A549 (cell line): ENCODE measurements at regions not wholly inside any gene's neighbourhood (a gene's known extent, or its start where the extent isn't known, plus 50 kb on each side); places are given as distances from the start of the nearest gene placed in this dataset.

Experiments
- ATAC-seq, 2 experiments: fragments of 200-7000 bp in 1 of 2; fragments of >200 bp in 1 of 2; cut with Nextera tagmentation in 1 of 2; cut with Tn5 transposase in 1 of 2; 3 replicates each; pipeline versions ENCODE4 v1.8.0 to v1.9.1; 2018 to 2020; ENCODE audit warnings: mild to moderate bottlenecking in 1 of 2, moderate library complexity in 1 of 2
- CTCF ChIA-PET: fragments of 300-600 bp; sonication (Branson Sonifier 250); formaldehyde crosslinking; extraction: SDS; loops from one replicate; lab custom pipeline; 2021; ENCODE audit warnings: antibody characterized with exemption, inconsistent platforms; lab: Yijun Ruan, JAX
- POLR2A ChIA-PET: fragments of 350-600 bp; formaldehyde crosslinking; extraction: SDS; loops from one replicate; lab custom pipeline; 2021; ENCODE audit warnings: antibody characterized with exemption, inconsistent platforms; lab: Yijun Ruan, JAX
- DNase-seq, 2 experiments: peaks; one replicate each; pipeline versions ENCODE4 v3.0.0 to v3.0.0-alpha.2; 2011 to 2016; ENCODE audit warnings: low read depth in 1 of 2, low spot score in 1 of 2
- FAIRE-seq: peaks from 2 replicates; lab custom pipeline; 2011; peaks lifted over from hg19 to GRCh38; lab: Jason Lieb, UNC
- H3K27ac ChIP-seq, 2 experiments: fragments of >200 bp; sonication (Bioruptor Twin); formaldehyde crosslinking; 3 replicates each; pipeline ENCODE4 v1.5.1; 2016 to 2017
- H3K4me1 ChIP-seq: fragments of >200 bp; sonication (Bioruptor Twin); formaldehyde crosslinking; 3 replicates; pipeline ENCODE4 v1.6.1; 2016
- H3K4me2 ChIP-seq: fragments of >200 bp; sonication (Bioruptor Twin); formaldehyde crosslinking; 3 replicates; pipeline ENCODE4 v1.6.1; 2016
- H3K4me3 ChIP-seq: fragments of >200 bp; sonication (Bioruptor Twin); formaldehyde crosslinking; 3 replicates; pipeline ENCODE4 v1.5.1; 2016
- H3K9me3 ChIP-seq: fragments of >200 bp; sonication (Bioruptor Twin); formaldehyde crosslinking; 3 replicates; pipeline ENCODE4 v1.6.1; 2016
- BHLHE40 ChIP-seq: IDR thresholded peaks from 2 replicates; pipeline ENCODE4 v1.6.1; 2012; ENCODE audit warnings: low read depth, low read length, inconsistent platforms
- CBX2 ChIP-seq: fragments of 200-600 bp; sonication (generic); IDR thresholded peaks from 2 replicates; pipeline ENCODE4 v1.6.1; 2016; ENCODE audit warnings: low read depth, mild to moderate bottlenecking, borderline replicate concordance
- CBX8 ChIP-seq: fragments of 200-600 bp; sonication (generic); IDR thresholded peaks from 2 replicates; pipeline ENCODE4 v1.6.1; 2016
- CEBPB ChIP-seq, 2 experiments: fragments of >200 bp in 1 of 2; sonication (Bioruptor Twin) in 1 of 2; formaldehyde crosslinking in 1 of 2; IDR thresholded peaks; 2 replicates each; pipeline ENCODE4 v1.6.1; 2012 to 2016
- CHD2 ChIP-seq: fragments of 150-350 bp; IDR thresholded peaks from 2 replicates; pipeline ENCODE4 v1.6.1; 2014; ENCODE audit warnings: low read length; ENCODE audit not compliant: partially characterized antibody
- CHD4 ChIP-seq: fragments of 200-600 bp; sonication (generic); IDR thresholded peaks from 2 replicates; pipeline ENCODE4 v1.6.1; 2016; ENCODE audit warnings: antibody characterized with exemption, mild to moderate bottlenecking, borderline replicate concordance
- EHF ChIP-seq: fragments of 250-450 bp; sonication (Bioruptor Pico); IDR thresholded peaks from 2 replicates; pipeline ENCODE4 v1.5.0; 2020; ENCODE audit warnings: mild to moderate bottlenecking
- ESRRA ChIP-seq: fragments of 150-350 bp; IDR thresholded peaks from 2 replicates; pipeline ENCODE4 v1.6.1; 2014; ENCODE audit warnings: mild to moderate bottlenecking, low read length, borderline replicate concordance
- FOSB ChIP-seq: fragments of 250-450 bp; sonication (Bioruptor Pico); IDR thresholded peaks from 2 replicates; pipeline ENCODE4 v1.5.0; 2020; ENCODE audit warnings: mild to moderate bottlenecking, moderate library complexity
- HDAC2 ChIP-seq: fragments of 200-600 bp; sonication (generic); IDR thresholded peaks from 2 replicates; pipeline ENCODE4 v1.6.1; 2016
- HEYL ChIP-seq: fragments of 250-450 bp; sonication (Bioruptor Pico); IDR thresholded peaks from 2 replicates; pipeline ENCODE4 v1.8.0; 2021; ENCODE audit warnings: mild to moderate bottlenecking, moderate library complexity
- HOXA7 ChIP-seq: fragments of 250-450 bp; sonication (Bioruptor Pico); IDR thresholded peaks from 2 replicates; pipeline ENCODE4 v1.5.0; 2020; ENCODE audit warnings: mild to moderate bottlenecking, moderate library complexity
- HOXB13 ChIP-seq: fragments of 250-450 bp; sonication (Bioruptor Pico); IDR thresholded peaks from 2 replicates; pipeline ENCODE4 v1.5.0; 2020; ENCODE audit warnings: low read depth, mild to moderate bottlenecking, moderate library complexity
- KDM1A ChIP-seq: fragments of 200-600 bp; sonication (generic); IDR thresholded peaks from 2 replicates; pipeline ENCODE4 v1.6.1; 2016; ENCODE audit warnings: low read depth, mild to moderate bottlenecking
- MAFK ChIP-seq: fragments of 450-650 bp; IDR thresholded peaks from 2 replicates; pipeline ENCODE4 v1.6.1; 2014; ENCODE audit not compliant: partially characterized antibody
- MAZ ChIP-seq: fragments of 150-350 bp; IDR thresholded peaks from 2 replicates; pipeline ENCODE4 v1.6.1; 2014; ENCODE audit warnings: antibody characterized with exemption, low read depth, low read length, borderline replicate concordance
- MYC ChIP-seq: IDR thresholded peaks from 2 replicates; pipeline ENCODE4 v1.6.1; 2012; ENCODE audit warnings: mild to moderate bottlenecking, inconsistent platforms, low read length, improper control_type of control experiment, borderline replicate concordance
- NPAS2 ChIP-seq: fragments of 250-450 bp; sonication (Bioruptor Pico); IDR thresholded peaks from 2 replicates; pipeline ENCODE4 v1.8.0; 2022; ENCODE audit warnings: mild to moderate bottlenecking, moderate library complexity, borderline replicate concordance
- RCOR1 ChIP-seq: fragments of 150-350 bp; IDR thresholded peaks from 2 replicates; pipeline ENCODE4 v1.6.1; 2014; ENCODE audit warnings: antibody characterized with exemption, low read length, low read depth
- TFCP2L1 ChIP-seq: fragments of 250-450 bp; sonication (Bioruptor Pico); IDR thresholded peaks from 2 replicates; pipeline ENCODE4 v1.5.0; 2021; ENCODE audit warnings: mild to moderate bottlenecking
- TP53 ChIP-seq: fragments of 250-450 bp; sonication (Bioruptor Pico); IDR thresholded peaks from 2 replicates; pipeline ENCODE4 v1.5.0; 2021; ENCODE audit warnings: mild to moderate bottlenecking, moderate library complexity
- ZC3H11A ChIP-seq: fragments of 450-650 bp; IDR thresholded peaks from 2 replicates; pipeline ENCODE4 v1.6.1; 2014; ENCODE audit warnings: antibody characterized with exemption, mild to moderate bottlenecking
- ZFP36 ChIP-seq: fragments of 450-650 bp; IDR thresholded peaks from 2 replicates; pipeline ENCODE4 v1.6.1; 2014; ENCODE audit warnings: borderline replicate concordance; ENCODE audit not compliant: partially characterized antibody
- WGBS: methylation state at CpG from one replicate; pipeline ENCODE4 v1.1.6; 2017; ENCODE audit errors: missing lambda C conversion rate; 5-methylcytosine and 5-hydroxymethylcytosine counted together
- TF ChIP-seq, protein P1 (sequence below): fragments of 200-600 bp; sonication (generic); IDR thresholded peaks from 2 replicates; pipeline ENCODE4 v1.6.1; 2016; ENCODE audit warnings: antibody characterized with exemption, mild to moderate bottlenecking, moderate library complexity
- TF ChIP-seq, protein P2 (sequence below): fragments of 450-650 bp; IDR thresholded peaks from 2 replicates; pipeline ENCODE4 v1.6.1; 2014; ENCODE audit warnings: antibody characterized with exemption
- TF ChIP-seq, protein P3 (sequence below): fragments of 250-450 bp; sonication (Bioruptor Pico); IDR thresholded peaks from 2 replicates; pipeline ENCODE4 v1.5.0; 2020; ENCODE audit warnings: low read depth, mild to moderate bottlenecking, moderate library complexity
- TF ChIP-seq, protein P4 (sequence below): IDR thresholded peaks from 2 replicates; pipeline ENCODE4 v1.6.1; 2012
- TF ChIP-seq, protein P5 (sequence below): fragments of >200 bp; sonication (Bioruptor Twin); formaldehyde crosslinking; IDR thresholded peaks from 2 replicates; pipeline ENCODE4 v1.6.1; 2016
- TF ChIP-seq, protein P6 (sequence below): IDR thresholded peaks from 2 replicates; pipeline ENCODE4 v1.6.1; 2012; ENCODE audit warnings: low read depth, borderline replicate concordance

DNA sequence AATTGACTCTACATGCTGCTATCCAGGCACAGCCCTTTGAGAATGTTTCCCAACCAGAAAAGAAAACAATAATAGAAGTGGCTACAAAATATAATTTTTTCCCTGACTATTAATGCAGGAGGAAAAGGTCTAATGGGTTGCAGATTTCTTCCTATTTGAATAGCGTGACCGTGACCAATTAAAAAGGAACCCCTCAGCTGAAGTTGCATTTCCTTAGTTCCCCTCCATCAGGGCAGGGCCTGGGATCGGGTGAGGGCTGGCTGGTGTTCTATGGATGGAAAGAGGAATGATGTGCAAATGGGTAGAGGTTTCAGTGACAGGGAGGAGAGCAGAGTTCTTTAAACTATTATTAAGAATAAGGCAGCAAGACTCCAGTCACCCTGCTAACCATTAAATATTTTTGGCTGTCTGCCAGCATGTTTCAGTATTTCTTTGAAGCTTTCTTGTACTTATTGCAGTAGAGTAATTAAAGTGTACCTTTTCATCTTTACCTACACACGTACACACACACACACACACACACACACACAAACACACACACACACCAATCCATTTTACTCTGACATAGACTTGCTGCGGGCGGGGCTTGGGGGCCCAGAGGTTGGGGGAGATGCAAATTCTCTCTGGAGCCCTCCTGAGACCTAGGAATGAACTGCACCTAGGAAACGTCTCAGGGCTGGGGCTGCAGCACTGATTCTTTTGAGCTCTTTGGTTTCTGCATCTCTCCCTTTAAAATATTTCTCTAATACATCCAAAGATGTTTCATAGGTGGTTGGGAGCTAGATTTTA lies 154.8 kb upstream of the SLC35B3 start:
- DNase-seq (peak in 1 of 2 experiments; percentile 4), FAIRE-seq (no peak), ATAC-seq (no peak; a peak in 1 of 6 replicates)
- WGBS, result 14% methylated on average over 7 of the region's 7 CpGs
- POLR2A ChIA-PET, result no interaction called here
- TF ChIP-seq BHLHE40 (no peak), ESRRA (no peak), CHD4 (no peak), FOSB (no peak), HEYL (no peak), CBX8 (no peak), CBX2 (no peak), NPAS2 (no peak), MAFK (no peak), ZC3H11A (no peak), EHF (no peak)
- TF ChIP-seq, protein P1, sequence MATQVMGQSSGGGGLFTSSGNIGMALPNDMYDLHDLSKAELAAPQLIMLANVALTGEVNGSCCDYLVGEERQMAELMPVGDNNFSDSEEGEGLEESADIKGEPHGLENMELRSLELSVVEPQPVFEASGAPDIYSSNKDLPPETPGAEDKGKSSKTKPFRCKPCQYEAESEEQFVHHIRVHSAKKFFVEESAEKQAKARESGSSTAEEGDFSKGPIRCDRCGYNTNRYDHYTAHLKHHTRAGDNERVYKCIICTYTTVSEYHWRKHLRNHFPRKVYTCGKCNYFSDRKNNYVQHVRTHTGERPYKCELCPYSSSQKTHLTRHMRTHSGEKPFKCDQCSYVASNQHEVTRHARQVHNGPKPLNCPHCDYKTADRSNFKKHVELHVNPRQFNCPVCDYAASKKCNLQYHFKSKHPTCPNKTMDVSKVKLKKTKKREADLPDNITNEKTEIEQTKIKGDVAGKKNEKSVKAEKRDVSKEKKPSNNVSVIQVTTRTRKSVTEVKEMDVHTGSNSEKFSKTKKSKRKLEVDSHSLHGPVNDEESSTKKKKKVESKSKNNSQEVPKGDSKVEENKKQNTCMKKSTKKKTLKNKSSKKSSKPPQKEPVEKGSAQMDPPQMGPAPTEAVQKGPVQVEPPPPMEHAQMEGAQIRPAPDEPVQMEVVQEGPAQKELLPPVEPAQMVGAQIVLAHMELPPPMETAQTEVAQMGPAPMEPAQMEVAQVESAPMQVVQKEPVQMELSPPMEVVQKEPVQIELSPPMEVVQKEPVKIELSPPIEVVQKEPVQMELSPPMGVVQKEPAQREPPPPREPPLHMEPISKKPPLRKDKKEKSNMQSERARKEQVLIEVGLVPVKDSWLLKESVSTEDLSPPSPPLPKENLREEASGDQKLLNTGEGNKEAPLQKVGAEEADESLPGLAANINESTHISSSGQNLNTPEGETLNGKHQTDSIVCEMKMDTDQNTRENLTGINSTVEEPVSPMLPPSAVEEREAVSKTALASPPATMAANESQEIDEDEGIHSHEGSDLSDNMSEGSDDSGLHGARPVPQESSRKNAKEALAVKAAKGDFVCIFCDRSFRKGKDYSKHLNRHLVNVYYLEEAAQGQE, result no peak
- TF ChIP-seq, protein P2, sequence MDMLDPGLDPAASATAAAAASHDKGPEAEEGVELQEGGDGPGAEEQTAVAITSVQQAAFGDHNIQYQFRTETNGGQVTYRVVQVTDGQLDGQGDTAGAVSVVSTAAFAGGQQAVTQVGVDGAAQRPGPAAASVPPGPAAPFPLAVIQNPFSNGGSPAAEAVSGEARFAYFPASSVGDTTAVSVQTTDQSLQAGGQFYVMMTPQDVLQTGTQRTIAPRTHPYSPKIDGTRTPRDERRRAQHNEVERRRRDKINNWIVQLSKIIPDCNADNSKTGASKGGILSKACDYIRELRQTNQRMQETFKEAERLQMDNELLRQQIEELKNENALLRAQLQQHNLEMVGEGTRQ, result no peak
- TF ChIP-seq, protein P3, sequence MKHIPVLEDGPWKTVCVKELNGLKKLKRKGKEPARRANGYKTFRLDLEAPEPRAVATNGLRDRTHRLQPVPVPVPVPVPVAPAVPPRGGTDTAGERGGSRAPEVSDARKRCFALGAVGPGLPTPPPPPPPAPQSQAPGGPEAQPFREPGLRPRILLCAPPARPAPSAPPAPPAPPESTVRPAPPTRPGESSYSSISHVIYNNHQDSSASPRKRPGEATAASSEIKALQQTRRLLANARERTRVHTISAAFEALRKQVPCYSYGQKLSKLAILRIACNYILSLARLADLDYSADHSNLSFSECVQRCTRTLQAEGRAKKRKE (CRISPR knock-in tag), result no peak
- TF ChIP-seq, protein P4, sequence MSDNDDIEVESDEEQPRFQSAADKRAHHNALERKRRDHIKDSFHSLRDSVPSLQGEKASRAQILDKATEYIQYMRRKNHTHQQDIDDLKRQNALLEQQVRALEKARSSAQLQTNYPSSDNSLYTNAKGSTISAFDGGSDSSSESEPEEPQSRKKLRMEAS, result no peak
- H3K4me2 ChIP-seq, result no peak overlapping the region
- no peak overlapping the region for H3K27ac ChIP-seq
- CTCF ChIA-PET, result no interaction called here
- no peaks in the 10 kb centered on the region for H3K4me1 ChIP-seq
- no peak overlapping the region for H3K4me3 ChIP-seq
- H3K9me3 ChIP-seq, result no peaks in the 10 kb centered on the region

DNA sequence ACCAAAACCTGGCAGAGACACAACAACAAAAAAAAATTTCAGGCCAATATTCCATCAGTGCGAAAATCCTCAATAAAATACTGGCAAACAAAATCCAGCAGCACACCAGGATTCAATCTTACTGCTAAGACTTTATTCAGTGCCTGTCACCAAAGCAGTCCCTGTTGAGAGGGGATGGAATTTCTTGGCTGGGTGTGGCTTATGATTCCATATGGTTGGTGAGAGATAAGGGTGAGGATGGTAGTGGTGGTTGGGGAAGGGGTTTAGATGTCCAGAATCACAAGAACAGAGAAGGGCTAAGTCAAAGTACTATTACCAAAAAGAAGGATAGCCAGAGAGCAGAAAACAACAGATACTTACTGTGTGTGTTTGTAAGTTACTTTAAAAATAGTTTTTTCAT lies 152.8 kb upstream of the SLC35B3 start:
- ChIA-PET CTCF (no interaction called here), POLR2A (no interaction called here)
- H3K4me1 ChIP-seq, result no peaks in the 10 kb centered on the region
- no peak overlapping the region for H3K4me2 ChIP-seq
- DNase-seq (no peak), FAIRE-seq (no peak), ATAC-seq (no peak)
- 23% methylated on average over 1 of the region's 1 CpG for WGBS
- H3K27ac ChIP-seq, result no peak overlapping the region
- no peak overlapping the region for H3K4me3 ChIP-seq
- H3K9me3 ChIP-seq, result no peaks in the 10 kb centered on the region
- TF ChIP-seq CBX8 (no peak), FOSB (no peak), TP53 (CRISPR knock-in tag) (no peak), CHD2 (no peak), HDAC2 (no peak), ESRRA (no peak)
- TF ChIP-seq, protein P5, sequence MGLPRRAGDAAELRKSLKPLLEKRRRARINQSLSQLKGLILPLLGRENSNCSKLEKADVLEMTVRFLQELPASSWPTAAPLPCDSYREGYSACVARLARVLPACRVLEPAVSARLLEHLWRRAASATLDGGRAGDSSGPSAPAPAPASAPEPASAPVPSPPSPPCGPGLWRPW, result no peak

DNA sequence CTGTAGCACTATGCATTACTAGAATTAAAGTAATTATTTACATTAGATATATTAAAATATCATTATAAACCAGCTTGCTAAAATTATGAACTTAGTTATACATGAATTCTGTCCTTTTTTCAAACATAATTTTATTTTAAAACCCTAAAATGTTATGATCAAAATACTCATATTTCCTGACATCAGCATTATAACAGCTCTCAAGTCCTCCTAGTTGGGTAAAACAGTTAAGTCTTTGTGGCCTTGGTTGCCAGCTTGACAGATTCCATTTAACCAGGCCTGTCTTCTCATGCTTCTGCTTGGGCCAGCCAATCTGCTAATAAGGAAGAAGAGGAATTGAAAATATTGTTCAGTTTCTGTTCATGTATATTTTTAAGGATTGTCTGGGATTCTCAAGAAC lies 147.9 kb upstream of the SLC35B3 start:
- ChIA-PET POLR2A (no interaction called here), CTCF (no interaction called here)
- no peaks in the 10 kb centered on the region for H3K9me3 ChIP-seq
- DNase-seq (no peak), FAIRE-seq (no peak), ATAC-seq (no peak)
- no peaks in the 10 kb centered on the region for H3K4me1 ChIP-seq
- H3K4me2 ChIP-seq, result no peak overlapping the region
- no peak overlapping the region for H3K27ac ChIP-seq
- no peak overlapping the region for H3K4me3 ChIP-seq
- no peak for TF ChIP-seq RCOR1
- no peak for TF ChIP-seq CHD2
- no peak for TF ChIP-seq MAZ
- no peak for TF ChIP-seq ZFP36
- TF ChIP-seq, protein P2, result no peak
- no peak for TF ChIP-seq KDM1A
- TF ChIP-seq HOXA7 (CRISPR knock-in tag), result no peak
- TF ChIP-seq HOXB13 (CRISPR knock-in tag), result no peak
- TF ChIP-seq, protein P6, sequence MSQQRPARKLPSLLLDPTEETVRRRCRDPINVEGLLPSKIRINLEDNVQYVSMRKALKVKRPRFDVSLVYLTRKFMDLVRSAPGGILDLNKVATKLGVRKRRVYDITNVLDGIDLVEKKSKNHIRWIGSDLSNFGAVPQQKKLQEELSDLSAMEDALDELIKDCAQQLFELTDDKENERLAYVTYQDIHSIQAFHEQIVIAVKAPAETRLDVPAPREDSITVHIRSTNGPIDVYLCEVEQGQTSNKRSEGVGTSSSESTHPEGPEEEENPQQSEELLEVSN, result no peak
- no peak for TF ChIP-seq BHLHE40
- TF ChIP-seq CEBPB (IDR thresholded peaks at IDR 0.05), result no peak
- TF ChIP-seq MYC, result no peak
- TF ChIP-seq TFCP2L1 (CRISPR knock-in tag), result no peak
